GM23338 (cell line): ENCODE measurements at regions not wholly inside any gene's neighbourhood (a gene's known extent, or its start where the extent isn't known, plus 50 kb on each side); places are given as distances from the start of the nearest gene placed in this dataset.

Experiments
- ATAC-seq: fragments of 200-7000 bp; cut with Tn5 transposase; 3 replicates; pipeline ENCODE4 v1.9.1; 2020
- DNase-seq: peaks from one replicate; pipeline ENCODE4 v3.0.0-alpha.2; 2015; ENCODE audit warnings: low spot score
- H2AFZ ChIP-seq: fragments of 200-600 bp; sonication (generic); 2 replicates; pipeline ENCODE4 v1.8.0; 2016; ENCODE audit warnings: antibody characterized with exemption, mild to moderate bottlenecking, moderate library complexity
- H3F3A ChIP-seq: fragments of 200-600 bp; sonication (generic); replicated peaks from 2 replicates; pipeline ENCODE4 v1.8.0; 2017; ENCODE audit warnings: antibody characterized with exemption, mixed run types, low read depth
- H3K27ac ChIP-seq: fragments of 200-600 bp; sonication (generic); 2 replicates; pipeline ENCODE4 v1.6.1; 2016; ENCODE audit warnings: low read depth
- H3K27me3 ChIP-seq: fragments of 200-600 bp; sonication (generic); 2 replicates; pipeline ENCODE4 v1.8.0; 2016; ENCODE audit warnings: mild to moderate bottlenecking, mixed run types, moderate library complexity; ENCODE audit not compliant: insufficient read depth
- H3K36me3 ChIP-seq: fragments of 200-600 bp; sonication (generic); 2 replicates; pipeline ENCODE4 v1.8.0; 2016; ENCODE audit warnings: mild to moderate bottlenecking; ENCODE audit not compliant: insufficient read depth
- H3K4me1 ChIP-seq: fragments of 200-600 bp; sonication (generic); 2 replicates; pipeline ENCODE4 v1.8.0; 2016; ENCODE audit warnings: mild to moderate bottlenecking, moderate library complexity; ENCODE audit not compliant: insufficient read depth
- H3K4me2 ChIP-seq: fragments of 200-600 bp; sonication (generic); 2 replicates; pipeline ENCODE4 v1.7.1; 2017; ENCODE audit warnings: mixed run types
- H3K4me3 ChIP-seq: fragments of 200-600 bp; sonication (generic); 2 replicates; pipeline ENCODE4 v1.6.1; 2016; ENCODE audit warnings: mixed run types
- H3K79me2 ChIP-seq: fragments of 200-600 bp; sonication (generic); replicated peaks from 2 replicates; pipeline ENCODE4 v1.8.0; 2017; ENCODE audit warnings: mild to moderate bottlenecking; ENCODE audit not compliant: insufficient read depth
- H3K9me2 ChIP-seq: fragments of 200-600 bp; sonication (generic); 2 replicates; pipeline ENCODE4 v1.8.0; 2017; ENCODE audit not compliant: insufficient read depth
- H4K20me1 ChIP-seq: fragments of 200-600 bp; sonication (generic); replicated peaks from 2 replicates; pipeline ENCODE4 v1.8.0; 2017; ENCODE audit warnings: mild to moderate bottlenecking; ENCODE audit not compliant: insufficient read depth
- H3K27ac Mint-ChIP-seq: 2 replicates; pipeline ENCODE4 v1.8.0; 2020; ENCODE audit warnings: inconsistent platforms, mild to moderate bottlenecking, moderate library complexity, mixed read lengths
- H3K27me3 Mint-ChIP-seq: 3 replicates; pipeline ENCODE4 v1.8.0; 2022; ENCODE audit warnings: low read depth, mild to moderate bottlenecking, moderate library complexity, mixed read lengths, inconsistent platforms; ENCODE audit not compliant: insufficient read depth, poor library complexity
- H3K36me3 Mint-ChIP-seq: 3 replicates; pipeline ENCODE4 v1.8.0; 2021; ENCODE audit warnings: low read depth, mild to moderate bottlenecking, inconsistent platforms, moderate library complexity, mixed read lengths
- H3K4me1 Mint-ChIP-seq: 3 replicates; pipeline ENCODE4 v1.8.0; 2020; ENCODE audit warnings: mild to moderate bottlenecking, inconsistent platforms, mixed read lengths
- H3K4me3 Mint-ChIP-seq: 3 replicates; pipeline ENCODE4 v1.8.0; 2021; ENCODE audit warnings: moderate library complexity, mild to moderate bottlenecking, inconsistent platforms, mixed read lengths
- H3K9me3 Mint-ChIP-seq: 3 replicates; pipeline ENCODE4 v1.8.0; 2020; ENCODE audit warnings: moderate library complexity, mild to moderate bottlenecking, inconsistent platforms, mixed read lengths
- CREB1 ChIP-seq: fragments of 250-450 bp; sonication (Bioruptor Pico); IDR thresholded peaks from 2 replicates; pipeline ENCODE4 v1.5.0; 2020; ENCODE audit warnings: low read depth, mild to moderate bottlenecking, moderate library complexity
- EZH2 ChIP-seq: fragments of 200-600 bp; sonication (generic); IDR thresholded peaks from one replicate; pipeline ENCODE4 v1.8.0; 2017; ENCODE audit warnings: antibody characterized with exemption, mild to moderate bottlenecking, low read depth; ENCODE audit not compliant: unreplicated experiment
- EZH2phosphoT487 ChIP-seq: fragments of 200-600 bp; sonication (generic); IDR thresholded peaks from one replicate; pipeline ENCODE4 v1.8.1; 2018; ENCODE audit warnings: antibody characterized with exemption; ENCODE audit not compliant: unreplicated experiment
- JUNB ChIP-seq: IDR thresholded peaks from one replicate; pipeline ENCODE4 v1.6.1; 2016; ENCODE audit warnings: antibody characterized with exemption; ENCODE audit not compliant: unreplicated experiment
- NANOG ChIP-seq: IDR thresholded peaks from 2 replicates; pipeline ENCODE4 v1.6.1; 2016; ENCODE audit warnings: antibody characterized with exemption, borderline replicate concordance
- POLR2AphosphoS5 ChIP-seq: IDR thresholded peaks from 2 replicates; pipeline ENCODE4 v1.6.1; 2016; ENCODE audit warnings: antibody characterized with exemption, low read depth
- STAT1 ChIP-seq: IDR thresholded peaks from one replicate; pipeline ENCODE4 v1.6.1; 2016; ENCODE audit warnings: antibody characterized with exemption; ENCODE audit not compliant: unreplicated experiment
- ZNF114 ChIP-seq: fragments of 250-450 bp; sonication (Bioruptor Pico); IDR thresholded peaks from 2 replicates; pipeline ENCODE4 v1.5.0; 2020; ENCODE audit warnings: mild to moderate bottlenecking, moderate library complexity
- ZNF331 ChIP-seq: fragments of 250-450 bp; sonication (Bioruptor Pico); IDR thresholded peaks from 2 replicates; pipeline ENCODE4 v1.5.0; 2020; ENCODE audit warnings: low read depth, mild to moderate bottlenecking, moderate library complexity
- ZNF462 ChIP-seq: fragments of 250-450 bp; sonication (Bioruptor Pico); IDR thresholded peaks from 2 replicates; pipeline ENCODE4 v1.5.0; 2020; ENCODE audit warnings: mild to moderate bottlenecking, moderate library complexity
- TF ChIP-seq, protein P1 (sequence below), 2 experiments: fragments of 200-600 bp in 1 of 2; sonication (generic) in 1 of 2; conservative IDR thresholded peaks; 2 replicates each; pipeline versions ENCODE4 v1.5.1 to v1.6.1; 2016 to 2017; ENCODE audit warnings: antibody characterized with exemption in 2 of 2, low read depth in 2 of 2, mild to moderate bottlenecking in 2 of 2, moderate library complexity in 1 of 2
- TF ChIP-seq, protein P2 (sequence below): IDR thresholded peaks from 2 replicates; pipeline ENCODE4 v1.6.1; 2016; ENCODE audit warnings: antibody characterized with exemption
- TF ChIP-seq, protein P3 (sequence below): IDR thresholded peaks from one replicate; pipeline ENCODE4 v1.6.1; 2018; ENCODE audit warnings: antibody characterized with exemption; ENCODE audit not compliant: unreplicated experiment

- Histone ChIP-seq H2AFZ (no peak overlapping the region), H3K4me3 (no peak overlapping the region), H3K4me2 (no peak overlapping the region), H3K9me2 (no peaks in the 10 kb centered on the region), H3K27me3 (no peaks in the 10 kb centered on the region), H3K79me2 (no peaks in the 10 kb centered on the region), H4K20me1 (no peaks in the 10 kb centered on the region), H3K4me1 (peaks cover 5% of the 10 kb centered on the region; the same call in 1 of the 2 replicates), H3K36me3 (no peaks in the 10 kb centered on the region), H3F3A (no peaks in the 10 kb centered on the region), H3K27ac (no peak overlapping the region)
- no peak for DNase-seq
- TF ChIP-seq ZNF331 (CRISPR knock-in tag) (no peak), ZNF462 (CRISPR knock-in tag) (no peak), NANOG (no peak), JUNB (no peak), CREB1 (CRISPR knock-in tag) (no peak), ZNF114 (CRISPR knock-in tag) (no peak), EZH2 (no peak), STAT1 (no peak), POLR2AphosphoS5 (no peak), EZH2phosphoT487 (no peak)
- TF ChIP-seq, protein P1, sequence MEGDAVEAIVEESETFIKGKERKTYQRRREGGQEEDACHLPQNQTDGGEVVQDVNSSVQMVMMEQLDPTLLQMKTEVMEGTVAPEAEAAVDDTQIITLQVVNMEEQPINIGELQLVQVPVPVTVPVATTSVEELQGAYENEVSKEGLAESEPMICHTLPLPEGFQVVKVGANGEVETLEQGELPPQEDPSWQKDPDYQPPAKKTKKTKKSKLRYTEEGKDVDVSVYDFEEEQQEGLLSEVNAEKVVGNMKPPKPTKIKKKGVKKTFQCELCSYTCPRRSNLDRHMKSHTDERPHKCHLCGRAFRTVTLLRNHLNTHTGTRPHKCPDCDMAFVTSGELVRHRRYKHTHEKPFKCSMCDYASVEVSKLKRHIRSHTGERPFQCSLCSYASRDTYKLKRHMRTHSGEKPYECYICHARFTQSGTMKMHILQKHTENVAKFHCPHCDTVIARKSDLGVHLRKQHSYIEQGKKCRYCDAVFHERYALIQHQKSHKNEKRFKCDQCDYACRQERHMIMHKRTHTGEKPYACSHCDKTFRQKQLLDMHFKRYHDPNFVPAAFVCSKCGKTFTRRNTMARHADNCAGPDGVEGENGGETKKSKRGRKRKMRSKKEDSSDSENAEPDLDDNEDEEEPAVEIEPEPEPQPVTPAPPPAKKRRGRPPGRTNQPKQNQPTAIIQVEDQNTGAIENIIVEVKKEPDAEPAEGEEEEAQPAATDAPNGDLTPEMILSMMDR (conservative IDR thresholded peaks at IDR 0.05; ENCODE audit: low read depth in 2 of 2), result no peak
- TF ChIP-seq, protein P2, sequence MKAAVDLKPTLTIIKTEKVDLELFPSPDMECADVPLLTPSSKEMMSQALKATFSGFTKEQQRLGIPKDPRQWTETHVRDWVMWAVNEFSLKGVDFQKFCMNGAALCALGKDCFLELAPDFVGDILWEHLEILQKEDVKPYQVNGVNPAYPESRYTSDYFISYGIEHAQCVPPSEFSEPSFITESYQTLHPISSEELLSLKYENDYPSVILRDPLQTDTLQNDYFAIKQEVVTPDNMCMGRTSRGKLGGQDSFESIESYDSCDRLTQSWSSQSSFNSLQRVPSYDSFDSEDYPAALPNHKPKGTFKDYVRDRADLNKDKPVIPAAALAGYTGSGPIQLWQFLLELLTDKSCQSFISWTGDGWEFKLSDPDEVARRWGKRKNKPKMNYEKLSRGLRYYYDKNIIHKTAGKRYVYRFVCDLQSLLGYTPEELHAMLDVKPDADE, result no peak
- TF ChIP-seq, protein P3, sequence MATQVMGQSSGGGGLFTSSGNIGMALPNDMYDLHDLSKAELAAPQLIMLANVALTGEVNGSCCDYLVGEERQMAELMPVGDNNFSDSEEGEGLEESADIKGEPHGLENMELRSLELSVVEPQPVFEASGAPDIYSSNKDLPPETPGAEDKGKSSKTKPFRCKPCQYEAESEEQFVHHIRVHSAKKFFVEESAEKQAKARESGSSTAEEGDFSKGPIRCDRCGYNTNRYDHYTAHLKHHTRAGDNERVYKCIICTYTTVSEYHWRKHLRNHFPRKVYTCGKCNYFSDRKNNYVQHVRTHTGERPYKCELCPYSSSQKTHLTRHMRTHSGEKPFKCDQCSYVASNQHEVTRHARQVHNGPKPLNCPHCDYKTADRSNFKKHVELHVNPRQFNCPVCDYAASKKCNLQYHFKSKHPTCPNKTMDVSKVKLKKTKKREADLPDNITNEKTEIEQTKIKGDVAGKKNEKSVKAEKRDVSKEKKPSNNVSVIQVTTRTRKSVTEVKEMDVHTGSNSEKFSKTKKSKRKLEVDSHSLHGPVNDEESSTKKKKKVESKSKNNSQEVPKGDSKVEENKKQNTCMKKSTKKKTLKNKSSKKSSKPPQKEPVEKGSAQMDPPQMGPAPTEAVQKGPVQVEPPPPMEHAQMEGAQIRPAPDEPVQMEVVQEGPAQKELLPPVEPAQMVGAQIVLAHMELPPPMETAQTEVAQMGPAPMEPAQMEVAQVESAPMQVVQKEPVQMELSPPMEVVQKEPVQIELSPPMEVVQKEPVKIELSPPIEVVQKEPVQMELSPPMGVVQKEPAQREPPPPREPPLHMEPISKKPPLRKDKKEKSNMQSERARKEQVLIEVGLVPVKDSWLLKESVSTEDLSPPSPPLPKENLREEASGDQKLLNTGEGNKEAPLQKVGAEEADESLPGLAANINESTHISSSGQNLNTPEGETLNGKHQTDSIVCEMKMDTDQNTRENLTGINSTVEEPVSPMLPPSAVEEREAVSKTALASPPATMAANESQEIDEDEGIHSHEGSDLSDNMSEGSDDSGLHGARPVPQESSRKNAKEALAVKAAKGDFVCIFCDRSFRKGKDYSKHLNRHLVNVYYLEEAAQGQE, result no peak
- no peak for ATAC-seq
- Mint-ChIP-seq H3K4me3 (no peak overlapping the region), H3K36me3 (no peaks in the 10 kb centered on the region), H3K9me3 (no peaks in the 10 kb centered on the region; the same call in 1 of the 3 replicates), H3K27ac (no peak overlapping the region), H3K4me1 (peaks cover 14% of the 10 kb centered on the region), H3K27me3 (no peaks in the 10 kb centered on the region)
Measured at GRCh38 chr5:175343308-175343707, 100.7 kb downstream of the DRD1 start.
